Activated CD8-positive, alpha-beta memory T cell treated with anti-CD3 and anti-CD28 coated beads, Interleukin-2, amount 10 ng/mL, durations not matched to agents 7 days and 5 days (primary cell): ENCODE measurements at regions not wholly inside any gene's neighbourhood (a gene's known extent, or its start where the extent isn't known, plus 50 kb on each side); places are given as distances from the start of the nearest gene placed in this dataset.
A peak's percentile ranks its signal among the peaks of the same experiment; 100 is the strongest.
"Not testable (repeated sequence)": the region's sequence is repeated elsewhere in the genome, so short reads cannot be mapped to it uniquely, and the experiment has no call there.

Experiments used
- ATAC-seq: fragments of 150-1000 bp; cut with Tn5 transposase; one replicate; pipeline ENCODE4 v1.10.0; 2021; ENCODE audit warnings: moderate library complexity
- CTCF ChIA-PET: fragments of 350-600 bp; sonication (Branson Sonifier 250); formaldehyde crosslinking; loops from one replicate; lab custom pipeline; 2021; ENCODE audit warnings: antibody characterized with exemption; lab: Charles Lee
- DNase-seq: peaks from one replicate; pipeline ENCODE4 v3.0.0-alpha.2; 2020
- H3K27ac Mint-ChIP-seq: one replicate; pipeline ENCODE4 v1.8.0; 2021; ENCODE audit warnings: mild to moderate bottlenecking, mixed read lengths
- H3K27me3 Mint-ChIP-seq: one replicate; pipeline ENCODE4 v1.8.0; 2021; ENCODE audit warnings: mixed read lengths
- H3K36me3 Mint-ChIP-seq: one replicate; pipeline ENCODE4 v1.8.0; 2021; ENCODE audit warnings: mild to moderate bottlenecking, mixed read lengths
- H3K4me1 Mint-ChIP-seq: one replicate; pipeline ENCODE4 v1.8.0; 2021; ENCODE audit warnings: mixed read lengths
- H3K4me3 Mint-ChIP-seq: one replicate; pipeline ENCODE4 v1.8.0; 2021; ENCODE audit warnings: mild to moderate bottlenecking, moderate library complexity, mixed read lengths
- H3K9me3 Mint-ChIP-seq: one replicate; pipeline ENCODE4 v1.8.0; 2022; ENCODE audit warnings: low read depth, mixed read lengths

GRCh38 chr3:40924559-40925141 is 274.7 kb upstream of the CTNNB1 start:
- Mint-ChIP-seq H3K4me3 (no peak overlapping the region), H3K27me3 (peaks cover 37% of the 10 kb centered on the region), H3K27ac (no peak overlapping the region), H3K9me3 (no peaks in the 10 kb centered on the region), H3K4me1 (peaks cover 2% of the 10 kb centered on the region), H3K36me3 (no peaks in the 10 kb centered on the region)
- no peak for DNase-seq
- ATAC-seq = no peak
- CTCF ChIA-PET = no interaction called here

GRCh38 chr3:40925231-40925630 is 274.1 kb upstream of the CTNNB1 start:
- no peak overlapping the region for H3K4me3 Mint-ChIP-seq
- peaks cover 42% of the 10 kb centered on the region for H3K27me3 Mint-ChIP-seq
- peaks cover 2% of the 10 kb centered on the region for H3K4me1 Mint-ChIP-seq
- no peak for DNase-seq
- no peaks in the 10 kb centered on the region for H3K9me3 Mint-ChIP-seq
- H3K36me3 Mint-ChIP-seq = no peaks in the 10 kb centered on the region
- no peak for ATAC-seq
- no peak overlapping the region for H3K27ac Mint-ChIP-seq
- CTCF ChIA-PET = no interaction called here

- H3K4me3 Mint-ChIP-seq = no peak overlapping the region
- H3K36me3 Mint-ChIP-seq = peaks cover 1% of the 10 kb centered on the region
- no peak for ATAC-seq
- peaks cover 53% of the 10 kb centered on the region for H3K27me3 Mint-ChIP-seq
- CTCF ChIA-PET = no interaction called here
- H3K9me3 Mint-ChIP-seq = no peaks in the 10 kb centered on the region
- no peak for DNase-seq
- H3K27ac Mint-ChIP-seq = no peak overlapping the region
- H3K4me1 Mint-ChIP-seq = no peaks in the 10 kb centered on the region
These were observed 269.2 kb upstream of the CTNNB1 start for GRCh38 chr3:40930131-40930538.

- H3K4me3 Mint-ChIP-seq = no peak overlapping the region
- no peak overlapping the region for H3K27ac Mint-ChIP-seq
- CTCF ChIA-PET = no interaction called here
- ATAC-seq (no peak), DNase-seq (no peak)
- H3K9me3 Mint-ChIP-seq = no peaks in the 10 kb centered on the region
- peaks cover 1% of the 10 kb centered on the region for H3K36me3 Mint-ChIP-seq
- H3K4me1 Mint-ChIP-seq = no peaks in the 10 kb centered on the region
- H3K27me3 Mint-ChIP-seq = peaks cover 50% of the 10 kb centered on the region
These were observed 268.5 kb upstream of the CTNNB1 start for GRCh38 chr3:40930756-40931155.

- Mint-ChIP-seq H3K4me3 (no peak overlapping the region), H3K36me3 (no peaks in the 10 kb centered on the region), H3K27ac (no peak overlapping the region), H3K4me1 (no peaks in the 10 kb centered on the region), H3K9me3 (peaks cover 3% of the 10 kb centered on the region), H3K27me3 (peaks cover 20% of the 10 kb centered on the region)
- no peak for DNase-seq
- ATAC-seq = no peak
- CTCF ChIA-PET = no interaction called here
These were observed 260.7 kb upstream of the CTNNB1 start for GRCh38 chr3:40938591-40938990.

GRCh38 chr3:40939030-40939740 is 260.1 kb upstream of the CTNNB1 start:
- Mint-ChIP-seq H3K36me3 (no peaks in the 10 kb centered on the region), H3K9me3 (peaks cover 3% of the 10 kb centered on the region), H3K27me3 (peaks cover 21% of the 10 kb centered on the region), H3K27ac (no peak overlapping the region), H3K4me1 (no peaks in the 10 kb centered on the region), H3K4me3 (no peak overlapping the region)
- ATAC-seq (no peak), DNase-seq (no peak)
- CTCF ChIA-PET = no interaction called here

GRCh38 chr3:40939741-40940130 is 259.6 kb upstream of the CTNNB1 start:
- Mint-ChIP-seq H3K4me3 (no peak overlapping the region), H3K36me3 (no peaks in the 10 kb centered on the region), H3K27ac (no peak overlapping the region), H3K9me3 (peaks cover 3% of the 10 kb centered on the region), H3K27me3 (peaks cover 16% of the 10 kb centered on the region), H3K4me1 (no peaks in the 10 kb centered on the region)
- ATAC-seq (no peak), DNase-seq (no peak)
- CTCF ChIA-PET = no interaction called here

- Mint-ChIP-seq H3K27ac (no peak overlapping the region), H3K36me3 (no peaks in the 10 kb centered on the region), H3K4me1 (no peaks in the 10 kb centered on the region), H3K9me3 (peaks cover 3% of the 10 kb centered on the region), H3K27me3 (peaks cover 16% of the 10 kb centered on the region), H3K4me3 (no peak overlapping the region)
- CTCF ChIA-PET = no interaction called here
- no peak for ATAC-seq
- no peak for DNase-seq
These were observed 258.7 kb upstream of the CTNNB1 start for GRCh38 chr3:40940651-40941050.

- H3K4me3 Mint-ChIP-seq, DNase-seq, H3K9me3 Mint-ChIP-seq, ATAC-seq, H3K27ac Mint-ChIP-seq, H3K36me3 Mint-ChIP-seq, H3K4me1 Mint-ChIP-seq, CTCF ChIA-PET: not testable (repeated sequence)
- peaks cover 31% of the 10 kb centered on the region for H3K27me3 Mint-ChIP-seq
These were observed 252.3 kb upstream of the CTNNB1 start for GRCh38 chr3:40947022-40947421.

GRCh38 chr3:40949347-40949746 is 250.0 kb upstream of the CTNNB1 start:
- H3K27ac Mint-ChIP-seq, H3K4me1 Mint-ChIP-seq, DNase-seq, H3K36me3 Mint-ChIP-seq, ATAC-seq, H3K4me3 Mint-ChIP-seq, CTCF ChIA-PET: not testable (repeated sequence)
- Mint-ChIP-seq H3K9me3 (peaks cover 17% of the 10 kb centered on the region), H3K27me3 (peaks cover 27% of the 10 kb centered on the region)

GRCh38 chr3:40951636-40952035 is 247.7 kb upstream of the CTNNB1 start:
- Mint-ChIP-seq H3K4me3 (no peak overlapping the region), H3K36me3 (no peaks in the 10 kb centered on the region), H3K4me1 (no peaks in the 10 kb centered on the region), H3K27me3 (peaks cover 25% of the 10 kb centered on the region), H3K27ac (no peak overlapping the region), H3K9me3 (peaks cover 17% of the 10 kb centered on the region)
- DNase-seq = no peak
- no peak for ATAC-seq
- CTCF ChIA-PET = no interaction called here

GRCh38 chr3:40961104-40961857 is 238.0 kb upstream of the CTNNB1 start:
- H3K36me3 Mint-ChIP-seq = peaks cover 34% of the 10 kb centered on the region
- peak; percentile 55 for ATAC-seq
- peaks cover 22% of the 10 kb centered on the region for H3K27me3 Mint-ChIP-seq
- peaks cover 12% of the 10 kb centered on the region for H3K4me1 Mint-ChIP-seq
- CTCF ChIA-PET = no interaction called here
- DNase-seq = no peak
- no peak overlapping the region for H3K27ac Mint-ChIP-seq
- H3K4me3 Mint-ChIP-seq = no peak overlapping the region
- H3K9me3 Mint-ChIP-seq = peaks cover 13% of the 10 kb centered on the region

- H3K4me1 Mint-ChIP-seq = peaks cover 16% of the 10 kb centered on the region
- H3K27me3 Mint-ChIP-seq = peaks cover 22% of the 10 kb centered on the region
- H3K27ac Mint-ChIP-seq = no peak overlapping the region
- CTCF ChIA-PET = no interaction called here
- H3K4me3 Mint-ChIP-seq = no peak overlapping the region
- peaks cover 13% of the 10 kb centered on the region for H3K9me3 Mint-ChIP-seq
- DNase-seq (no peak), ATAC-seq (no peak)
- peaks cover 42% of the 10 kb centered on the region for H3K36me3 Mint-ChIP-seq
These were observed 236.6 kb upstream of the CTNNB1 start for GRCh38 chr3:40962721-40963120.

GRCh38 chr3:40968666-40969065 is 230.6 kb upstream of the CTNNB1 start:
- peak overlapping the region; percentile 14 for H3K27ac Mint-ChIP-seq
- no peak for ATAC-seq
- H3K4me1 Mint-ChIP-seq = peaks cover 59% of the 10 kb centered on the region
- H3K36me3 Mint-ChIP-seq = peaks cover 31% of the 10 kb centered on the region
- no peak overlapping the region for H3K4me3 Mint-ChIP-seq
- H3K9me3 Mint-ChIP-seq = peaks cover 2% of the 10 kb centered on the region
- peaks cover 17% of the 10 kb centered on the region for H3K27me3 Mint-ChIP-seq
- CTCF ChIA-PET = no interaction called here
- no peak for DNase-seq
